NAMALWA (cell line): ENCODE measurements at regions not wholly inside any gene's neighbourhood (a gene's known extent, or its start where the extent isn't known, plus 50 kb on each side); places are given as distances from the start of the nearest gene placed in this dataset.

Experiments used
- DNase-seq: peaks from one replicate; pipeline ENCODE4 v3.0.0-alpha.2; 2015; ENCODE audit warnings: low spot score

GRCh38 chr16:74031551-74031950 lies 265.1 kb upstream of the PSMD7 start:
- DNase-seq: no peak

GRCh38 chr16:74030000-74030706 lies 266.5 kb upstream of the PSMD7 start:
- no peak for DNase-seq

- no peak for DNase-seq
Observed at GRCh38 chr16:74029115-74029792, 267.4 kb upstream of the PSMD7 start.

- DNase-seq: no peak
Observed at GRCh38 chr16:74026373-74027281, 270.0 kb upstream of the PSMD7 start.

GRCh38 chr16:74024953-74025352 lies 271.7 kb upstream of the PSMD7 start:
- no peak for DNase-seq

GRCh38 chr16:74020095-74020670 lies 276.4 kb upstream of the PSMD7 start:
- DNase-seq: no peak

GRCh38 chr16:74019612-74020011 lies 277.0 kb upstream of the PSMD7 start:
- DNase-seq: no peak

GRCh38 chr16:74015953-74016352 lies 280.7 kb upstream of the PSMD7 start:
- no peak for DNase-seq

GRCh38 chr16:73998707-73999106 lies 297.9 kb upstream of the PSMD7 start:
- DNase-seq: no peak

- DNase-seq: no peak
Observed at GRCh38 chr16:73997971-73998370, 298.6 kb upstream of the PSMD7 start.

GRCh38 chr16:73997340-73997711 lies 299.3 kb upstream of the PSMD7 start:
- DNase-seq: no peak

GRCh38 chr16:73996624-73997339 lies 299.8 kb upstream of the PSMD7 start:
- DNase-seq: no peak

- DNase-seq: no peak
Observed at GRCh38 chr16:73993878-73994277, 302.7 kb upstream of the PSMD7 start.

- DNase-seq: no peak
Observed at GRCh38 chr16:73978407-73978784, 318.2 kb upstream of the PSMD7 start.

- no peak for DNase-seq
Observed at GRCh38 chr16:73976644-73977043, 320.0 kb upstream of the PSMD7 start.

- no peak for DNase-seq
Observed at GRCh38 chr16:73973174-73973573, 323.4 kb upstream of the PSMD7 start.

- DNase-seq: no peak
Observed at GRCh38 chr16:73966851-73967250, 329.8 kb upstream of the PSMD7 start.

GRCh38 chr16:73965591-73965990 lies 331.0 kb upstream of the PSMD7 start:
- no peak for DNase-seq

- peak; percentile 78 for DNase-seq
Observed at GRCh38 chr16:73956587-73957494, 339.8 kb upstream of the PSMD7 start.

- DNase-seq: no peak
Observed at GRCh38 chr16:73955702-73956101, 340.9 kb upstream of the PSMD7 start.

- DNase-seq: no peak
Observed at GRCh38 chr16:73955255-73955654, 341.4 kb upstream of the PSMD7 start.
